ENCODE measurements at regions not wholly inside any gene's neighbourhood (a gene's known extent, or its start where the extent isn't known, plus 50 kb on each side); places are given as distances from the start of the nearest gene placed in this dataset.

DNA sequence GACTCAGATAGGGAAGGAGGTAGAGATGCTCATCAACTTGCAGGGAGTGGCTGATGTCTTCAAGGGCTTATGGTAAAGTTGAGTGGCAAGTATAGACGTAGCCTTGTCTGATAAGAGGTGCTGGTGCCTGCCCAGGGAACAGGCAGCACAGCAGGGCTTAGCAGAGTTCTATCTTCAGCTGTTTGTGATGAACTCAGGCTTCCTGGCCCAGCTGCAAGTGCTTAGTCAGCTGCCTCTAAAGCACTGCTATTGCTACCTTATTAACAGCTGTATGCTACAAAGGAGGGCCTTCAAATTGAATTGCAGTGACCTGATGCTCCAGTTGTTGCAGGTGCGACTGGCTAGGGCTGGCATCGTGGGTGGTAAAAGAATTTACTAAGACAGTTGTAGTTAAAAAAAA, 82.1 kb downstream of the TSN start:
- Histone ChIP-seq H2BK12ac (ENCODE audit: low read length) (no peak overlapping the region), H3K23ac (ENCODE audit: low read depth, low read length, poor library complexity) (no peak overlapping the region), H2AK5ac (ENCODE audit: low read depth, low read length) (no peak overlapping the region), H3K4me3 (ENCODE audit: low read length in 2 of 2) (no peak overlapping the region), H3K14ac (ENCODE audit: low read length) (no peak overlapping the region), H4K8ac (ENCODE audit: low read depth, low read length) (no peak overlapping the region), H2BK120ac (ENCODE audit: low read depth, low read length) (no peak overlapping the region), H3K4ac (ENCODE audit: low read length) (no peak overlapping the region), H2BK15ac (ENCODE audit: low read length) (no peak overlapping the region), H2BK5ac (ENCODE audit: low read length) (no peak overlapping the region), H3K27ac (replicated peaks; ENCODE audit: low read length) (no peak overlapping the region), H3K9ac (ENCODE audit: low read depth, low read length, poor library complexity) (no peak overlapping the region), H3K79me1 (ENCODE audit: low read depth, low read length) (no peaks in the 10 kb centered on the region), H3K4me2 (ENCODE audit: insufficient read depth, low read length, poor library complexity, severe bottlenecking) (no peak overlapping the region), H3K36me3 (replicated peaks in 1 of 2; ENCODE audit: control insufficient read depth in 2 of 2, insufficient read depth in 2 of 2, low read length in 2 of 2) (no peaks in the 10 kb centered on the region), H3K27me3 (ENCODE audit: control insufficient read depth in 3 of 3, insufficient read depth in 3 of 3, low read depth in 1 of 3, low read length in 3 of 3) (peaks cover 0 to 9% (median 0%) of the 10 kb centered on the region in 3 experiments), H3K4me1 (ENCODE audit: control insufficient read depth in 2 of 2, insufficient read depth in 1 of 2, low read depth in 1 of 2, low read length in 2 of 2) (peaks cover 0 to 7% of the 10 kb centered on the region in 2 donors), H3K18ac (ENCODE audit: low read length) (no peak overlapping the region), H2AFZ (ENCODE audit: low read length) (no peak overlapping the region), H3K9me3 (replicated peaks in 1 of 2; ENCODE audit: control insufficient read depth in 2 of 2, insufficient read depth in 1 of 2, low read depth in 1 of 2, low read length in 2 of 2) (peaks cover 0 to 7% of the 10 kb centered on the region in 2 donors), H4K91ac (ENCODE audit: low read depth, low read length, poor library complexity) (no peak overlapping the region)
- DNase-seq (ENCODE audit: low spot score): no peak
- WGBS, 2 donors (ENCODE audit: extremely low coverage in 2 of 2, insufficient read length in 2 of 2, insufficient replicate concordance in 1 of 2): no CpG with 5 or more reads among the region's 3 CpGs

DNA sequence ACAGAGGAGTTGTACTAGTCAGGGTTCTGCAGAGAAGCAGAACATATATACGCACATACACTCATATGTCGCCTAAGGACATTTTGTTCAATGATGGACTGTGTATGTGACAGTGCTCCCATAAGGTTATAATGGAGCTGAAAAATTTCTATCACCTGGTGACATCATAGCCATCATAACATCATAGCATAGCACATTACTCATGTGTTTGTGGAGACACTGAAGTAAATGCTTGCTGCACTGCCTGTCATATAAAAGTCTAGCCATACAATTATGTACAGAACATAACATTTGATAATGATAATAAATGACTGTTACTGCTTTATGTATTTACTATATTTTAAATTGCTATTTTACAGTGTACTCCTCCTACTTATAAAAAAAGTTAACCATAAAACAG, 83.1 kb downstream of the TSN start:
- Histone ChIP-seq H3K4me1 (ENCODE audit: control insufficient read depth in 2 of 2, insufficient read depth in 1 of 2, low read depth in 1 of 2, low read length in 2 of 2) (no peaks in the 10 kb centered on the region), H3K4ac (ENCODE audit: low read length) (no peak overlapping the region), H4K91ac (ENCODE audit: low read depth, low read length, poor library complexity) (no peak overlapping the region), H3K14ac (ENCODE audit: low read length) (no peak overlapping the region), H2AFZ (ENCODE audit: low read length) (no peak overlapping the region), H3K27ac (replicated peaks; ENCODE audit: low read length) (no peak overlapping the region), H3K4me2 (ENCODE audit: insufficient read depth, low read length, poor library complexity, severe bottlenecking) (no peak overlapping the region), H3K27me3 (ENCODE audit: control insufficient read depth in 3 of 3, insufficient read depth in 3 of 3, low read depth in 1 of 3, low read length in 3 of 3) (peaks cover 0 to 9% (median 0%) of the 10 kb centered on the region in 3 experiments), H3K23ac (ENCODE audit: low read depth, low read length, poor library complexity) (no peak overlapping the region), H3K36me3 (replicated peaks in 1 of 2; ENCODE audit: control insufficient read depth in 2 of 2, insufficient read depth in 2 of 2, low read length in 2 of 2) (no peaks in the 10 kb centered on the region), H4K8ac (ENCODE audit: low read depth, low read length) (no peak overlapping the region), H3K9ac (ENCODE audit: low read depth, low read length, poor library complexity) (no peak overlapping the region), H2BK120ac (ENCODE audit: low read depth, low read length) (no peak overlapping the region), H2AK5ac (ENCODE audit: low read depth, low read length) (no peak overlapping the region), H3K4me3 (ENCODE audit: low read length in 2 of 2) (no peak overlapping the region), H3K9me3 (replicated peaks in 1 of 2; ENCODE audit: control insufficient read depth in 2 of 2, insufficient read depth in 1 of 2, low read depth in 1 of 2, low read length in 2 of 2) (peaks cover 0 to 7% of the 10 kb centered on the region in 2 donors), H3K79me1 (ENCODE audit: low read depth, low read length) (no peaks in the 10 kb centered on the region), H2BK15ac (ENCODE audit: low read length) (no peak overlapping the region), H2BK12ac (ENCODE audit: low read length) (no peak overlapping the region), H3K18ac (ENCODE audit: low read length) (no peak overlapping the region), H2BK5ac (ENCODE audit: low read length) (no peak overlapping the region)
- no peak for DNase-seq (ENCODE audit: low spot score)
- WGBS, 2 donors (ENCODE audit: extremely low coverage in 2 of 2, insufficient read length in 2 of 2, insufficient replicate concordance in 1 of 2): no CpG with 5 or more reads among the region's 2 CpGs

DNA sequence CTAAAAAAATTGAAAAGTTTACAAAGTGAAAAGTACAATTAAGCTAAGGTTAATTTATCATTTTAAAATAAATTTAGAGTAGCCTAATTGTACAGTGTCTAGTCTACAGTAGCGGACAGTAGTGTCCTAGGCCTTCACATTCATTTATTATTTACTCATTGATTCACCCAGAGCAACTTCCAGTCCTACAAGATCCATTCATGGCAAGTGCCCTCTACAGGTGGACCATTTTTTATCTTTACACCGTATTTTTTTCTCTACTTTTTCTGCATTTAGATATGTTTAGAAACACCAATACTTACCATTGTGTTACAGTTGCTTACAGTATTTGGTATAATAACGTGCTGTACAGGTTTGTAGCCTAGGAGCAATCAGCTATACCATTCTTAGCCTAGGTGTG, 84.1 kb downstream of the TSN start:
- Histone ChIP-seq H4K91ac (ENCODE audit: low read depth, low read length, poor library complexity) (no peak overlapping the region), H3K4me2 (ENCODE audit: insufficient read depth, low read length, poor library complexity, severe bottlenecking) (no peak overlapping the region), H3K4me3 (ENCODE audit: low read length in 2 of 2) (no peak overlapping the region), H3K9ac (ENCODE audit: low read depth, low read length, poor library complexity) (no peak overlapping the region), H3K36me3 (replicated peaks in 1 of 2; ENCODE audit: control insufficient read depth in 2 of 2, insufficient read depth in 2 of 2, low read length in 2 of 2) (no peaks in the 10 kb centered on the region), H2BK15ac (ENCODE audit: low read length) (no peak overlapping the region), H3K79me1 (ENCODE audit: low read depth, low read length) (no peaks in the 10 kb centered on the region), H3K18ac (ENCODE audit: low read length) (no peak overlapping the region), H3K14ac (ENCODE audit: low read length) (no peak overlapping the region), H2BK12ac (ENCODE audit: low read length) (no peak overlapping the region), H4K8ac (ENCODE audit: low read depth, low read length) (no peak overlapping the region), H3K9me3 (replicated peaks in 1 of 2; ENCODE audit: control insufficient read depth in 2 of 2, insufficient read depth in 1 of 2, low read depth in 1 of 2, low read length in 2 of 2) (peaks cover 0 to 7% of the 10 kb centered on the region in 2 donors), H2AK5ac (ENCODE audit: low read depth, low read length) (no peak overlapping the region), H3K27ac (replicated peaks; ENCODE audit: low read length) (no peak overlapping the region), H2AFZ (ENCODE audit: low read length) (no peak overlapping the region), H2BK5ac (ENCODE audit: low read length) (no peak overlapping the region), H2BK120ac (ENCODE audit: low read depth, low read length) (no peak overlapping the region), H3K4ac (ENCODE audit: low read length) (no peak overlapping the region), H3K27me3 (ENCODE audit: control insufficient read depth in 3 of 3, insufficient read depth in 3 of 3, low read depth in 1 of 3, low read length in 3 of 3) (peaks cover 0 to 9% (median 0%) of the 10 kb centered on the region in 3 experiments), H3K4me1 (ENCODE audit: control insufficient read depth in 2 of 2, insufficient read depth in 1 of 2, low read depth in 1 of 2, low read length in 2 of 2) (no peaks in the 10 kb centered on the region), H3K23ac (ENCODE audit: low read depth, low read length, poor library complexity) (no peak overlapping the region)
- DNase-seq (ENCODE audit: low spot score): no peak
- WGBS, 2 donors (ENCODE audit: extremely low coverage in 2 of 2, insufficient read length in 2 of 2, insufficient replicate concordance in 1 of 2): no CpG with 5 or more reads among the region's 3 CpGs

- H2BK15ac ChIP-seq (ENCODE audit: low read length): no peak overlapping the region
- H4K8ac ChIP-seq (ENCODE audit: low read depth, low read length): no peak overlapping the region
- H3K4me1 ChIP-seq (ENCODE audit: control insufficient read depth in 2 of 2, insufficient read depth in 1 of 2, low read depth in 1 of 2, low read length in 2 of 2): no peaks in the 10 kb centered on the region
- H3K4ac ChIP-seq (ENCODE audit: low read length): no peak overlapping the region
- no peak overlapping the region for H2AFZ ChIP-seq (ENCODE audit: low read length)
- H3K14ac ChIP-seq (ENCODE audit: low read length): peak overlapping the region; percentile 63
- no peaks in the 10 kb centered on the region for H3K9me3 ChIP-seq (replicated peaks in 1 of 2; ENCODE audit: control insufficient read depth in 2 of 2, insufficient read depth in 1 of 2, low read depth in 1 of 2, low read length in 2 of 2)
- no peak overlapping the region for H3K23ac ChIP-seq (ENCODE audit: low read depth, low read length, poor library complexity)
- H2BK5ac ChIP-seq (ENCODE audit: low read length): no peak overlapping the region
- no peak overlapping the region for H2BK120ac ChIP-seq (ENCODE audit: low read depth, low read length)
- no peaks in the 10 kb centered on the region for H3K27me3 ChIP-seq (ENCODE audit: control insufficient read depth in 3 of 3, insufficient read depth in 3 of 3, low read depth in 1 of 3, low read length in 3 of 3)
- no peak overlapping the region for H3K4me2 ChIP-seq (ENCODE audit: insufficient read depth, low read length, poor library complexity, severe bottlenecking)
- DNase-seq (ENCODE audit: low spot score): no peak
- no peaks in the 10 kb centered on the region for H3K79me1 ChIP-seq (ENCODE audit: low read depth, low read length)
- no peak overlapping the region for H3K27ac ChIP-seq (replicated peaks; ENCODE audit: low read length)
- no peak overlapping the region for H4K91ac ChIP-seq (ENCODE audit: low read depth, low read length, poor library complexity)
- WGBS, 2 donors (ENCODE audit: extremely low coverage in 2 of 2, insufficient read length in 2 of 2, insufficient replicate concordance in 1 of 2): no CpG with 5 or more reads among the region's 2 CpGs
- H3K36me3 ChIP-seq (replicated peaks in 1 of 2; ENCODE audit: control insufficient read depth in 2 of 2, insufficient read depth in 2 of 2, low read length in 2 of 2): no peaks in the 10 kb centered on the region
- H3K18ac ChIP-seq (ENCODE audit: low read length): no peak overlapping the region
- no peak overlapping the region for H2BK12ac ChIP-seq (ENCODE audit: low read length)
- peak overlapping the region; percentile 30 for H3K9ac ChIP-seq (ENCODE audit: low read depth, low read length, poor library complexity)
- no peak overlapping the region for H2AK5ac ChIP-seq (ENCODE audit: low read depth, low read length)
- H3K4me3 ChIP-seq (ENCODE audit: low read length in 2 of 2): no peak overlapping the region
Measured at GRCh38 chr2:121849236-121849635, 93.8 kb downstream of the TSN start.

Measured in neuronal stem cell (in vitro differentiated cells).